Right lung (tissue), 2 donors: ENCODE measurements at regions not wholly inside any gene's neighbourhood (a gene's known extent, or its start where the extent isn't known, plus 50 kb on each side); places are given as distances from the start of the nearest gene placed in this dataset.
"Not testable (repeated sequence)": the region's sequence is repeated elsewhere in the genome, so short reads cannot be mapped to it uniquely, and the experiment has no call there.

Source experiments
- DNase-seq, 2 donors: peaks; one replicate each; pipeline ENCODE4 v3.0.0-alpha.2; 2013

DNA sequence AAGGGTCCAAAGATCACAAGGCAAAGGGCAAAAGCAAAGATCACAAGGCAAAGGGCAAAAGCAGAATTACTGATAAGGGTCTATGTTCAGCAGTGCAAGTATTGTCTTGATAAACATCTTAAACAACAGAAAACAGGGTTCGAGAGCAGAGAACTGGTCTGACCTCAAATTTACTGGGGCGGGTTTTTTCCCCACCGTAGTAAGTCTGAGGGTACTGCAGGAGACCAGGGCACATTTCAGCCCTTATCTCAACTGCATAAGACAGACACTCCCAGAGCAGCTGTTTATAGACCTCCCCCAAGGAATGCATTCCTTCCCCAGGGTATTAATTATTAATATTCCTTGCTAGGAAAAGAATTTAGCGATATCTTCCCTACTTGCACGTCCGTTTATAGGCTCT, 61.3 kb downstream of the ZNF860 start:
- not testable (repeated sequence) for DNase-seq

DNA sequence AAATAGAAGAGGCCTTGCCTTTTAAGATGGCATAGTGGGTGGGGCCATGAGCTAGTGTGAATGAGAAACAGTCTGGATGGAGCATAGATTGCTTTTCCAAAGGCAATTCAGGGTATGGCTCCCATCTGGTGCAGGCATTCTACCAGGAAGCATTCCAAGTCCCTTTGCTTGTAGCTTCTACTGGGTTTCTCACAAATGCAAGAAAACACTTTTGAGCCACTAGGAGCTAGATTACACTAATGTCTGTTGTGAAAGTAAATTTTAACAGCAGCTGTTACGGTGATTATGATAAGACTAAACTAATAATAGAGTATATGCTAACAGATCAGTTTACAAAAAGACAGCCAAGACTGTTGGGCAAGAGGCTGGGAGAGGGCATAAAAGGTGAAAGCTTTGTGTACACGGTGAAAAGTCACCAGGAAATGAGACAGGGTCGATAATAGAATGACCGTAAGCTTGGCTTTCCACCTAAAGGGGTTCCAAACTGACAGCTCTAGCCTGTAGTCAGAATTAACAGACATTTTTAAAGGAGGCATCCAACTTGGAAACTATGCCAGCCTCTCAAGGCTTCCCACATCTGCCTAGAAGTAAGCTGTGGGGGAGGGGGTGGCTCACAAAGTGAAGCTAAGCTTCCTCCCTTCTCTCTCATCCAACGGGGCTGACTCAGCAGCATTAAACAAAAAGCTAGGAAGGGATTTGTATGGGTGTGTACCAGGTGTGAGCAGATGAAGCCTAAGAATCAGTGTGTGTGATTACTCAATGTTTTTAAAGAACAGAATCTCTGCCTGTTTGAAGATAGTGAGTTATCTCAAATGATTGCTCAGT, 61.1 kb upstream of the GPD1L start:
- peak; percentile 86 to 90 for DNase-seq

DNA sequence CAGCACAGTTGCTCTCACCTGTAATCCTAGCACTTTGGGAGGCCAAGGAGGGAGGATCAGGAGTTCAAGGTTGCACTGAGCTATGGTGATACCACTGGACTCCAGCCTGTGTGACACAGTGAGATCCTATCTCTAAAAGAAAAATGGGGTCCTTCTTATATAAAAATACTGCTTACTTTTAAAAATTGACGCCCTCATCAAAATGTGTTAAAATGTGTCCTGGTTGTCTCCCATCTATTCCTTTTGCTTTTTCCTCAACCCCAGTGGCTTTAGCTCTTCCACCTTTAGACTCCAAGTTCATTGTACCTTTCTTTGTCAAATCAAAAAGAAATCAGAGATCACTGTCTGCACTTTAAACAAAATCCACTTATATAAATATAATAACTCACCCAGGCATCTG, 60.3 kb upstream of the GPD1L start:
- no peak for DNase-seq

DNA sequence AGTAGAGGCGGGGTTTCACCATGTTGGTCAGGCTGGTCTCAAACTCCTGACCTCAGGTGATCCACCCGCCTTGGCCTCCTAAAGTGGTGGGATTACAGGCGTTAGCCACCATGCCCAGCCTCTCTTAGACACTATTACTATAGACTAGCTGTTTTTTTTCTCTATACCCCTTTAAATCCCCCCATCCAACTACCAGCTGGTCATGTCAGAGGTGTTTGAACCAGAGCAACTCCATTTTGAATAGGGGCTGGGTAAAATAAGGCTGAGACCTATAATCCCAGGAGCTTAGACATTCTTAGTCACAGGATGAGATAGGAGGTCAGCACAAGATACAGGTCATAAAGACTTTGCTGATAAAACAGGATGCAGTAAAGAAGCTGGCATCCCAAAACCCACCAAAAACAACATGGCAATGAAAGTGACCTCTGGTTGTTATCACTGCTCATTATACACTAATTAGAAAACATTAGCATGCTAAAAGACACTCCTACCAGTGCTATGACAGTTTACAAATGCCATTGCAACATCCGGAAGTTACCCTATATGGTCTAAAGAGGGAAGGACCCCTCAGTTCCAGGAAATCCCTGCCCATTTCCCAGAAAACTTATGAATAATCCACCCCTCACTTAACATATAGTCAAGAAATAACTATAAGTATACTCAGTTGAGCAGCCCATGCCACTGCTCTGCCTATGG, 57.8 kb upstream of the GPD1L start:
- DNase-seq, result no peak

DNA sequence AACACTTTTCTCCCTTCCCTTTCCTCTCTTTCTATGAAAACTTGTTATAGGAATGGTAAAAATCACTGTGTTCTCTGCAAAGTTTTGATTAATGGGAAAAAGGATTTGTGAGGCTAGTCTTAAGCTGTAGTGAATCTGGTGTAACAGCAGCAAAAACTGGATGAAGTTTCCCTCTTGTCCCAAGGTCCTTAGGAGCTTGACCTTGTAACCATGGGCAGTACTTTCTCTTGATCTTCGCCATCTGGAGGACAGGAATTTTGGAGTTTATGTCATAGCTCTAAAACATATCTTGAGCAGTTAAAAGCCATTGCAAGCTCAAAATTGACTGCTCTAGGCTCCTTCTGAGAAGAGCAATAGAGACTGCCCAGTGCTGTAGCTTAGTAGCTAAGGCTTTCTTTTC, 56.5 kb upstream of the GPD1L start:
- DNase-seq, result no peak

DNA sequence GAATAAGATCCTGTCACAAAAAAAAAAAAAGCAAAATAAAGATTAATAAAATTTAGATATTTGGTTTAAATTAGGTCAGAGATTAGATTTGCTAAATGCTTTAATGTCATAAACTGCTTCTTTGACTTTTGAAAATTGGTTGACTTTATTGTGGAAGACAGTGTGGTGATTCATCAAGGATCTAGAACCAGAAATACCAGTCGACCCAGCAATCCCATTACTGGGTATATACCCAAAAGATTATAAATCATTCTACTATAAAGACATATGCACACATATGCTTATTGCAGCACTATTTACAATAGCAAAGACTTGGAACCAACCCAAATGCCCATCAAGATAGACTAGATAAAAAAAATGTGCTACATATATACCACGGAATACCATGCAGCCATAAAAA, 54.2 kb upstream of the GPD1L start:
- not testable (repeated sequence) for DNase-seq

DNA sequence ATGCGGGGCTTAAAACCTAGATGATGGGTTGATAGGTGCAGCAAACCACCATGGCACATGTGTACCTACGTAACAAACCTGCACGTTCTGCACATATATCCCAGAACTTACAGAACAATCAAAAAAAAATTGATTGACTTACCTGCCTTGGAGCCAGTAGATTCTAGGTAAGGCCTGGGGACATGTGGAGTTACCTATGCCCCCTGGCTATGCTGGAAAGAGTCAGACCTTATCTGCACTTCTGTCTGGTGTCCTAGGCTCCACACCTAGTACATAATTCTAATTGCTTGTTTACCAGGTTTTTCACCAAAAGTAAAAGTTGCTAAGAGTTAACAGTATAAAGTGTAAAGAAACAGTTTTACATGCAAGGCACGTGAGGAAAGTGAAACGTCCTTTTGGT, 53.6 kb upstream of the GPD1L start:
- DNase-seq, result not testable (repeated sequence)

DNA sequence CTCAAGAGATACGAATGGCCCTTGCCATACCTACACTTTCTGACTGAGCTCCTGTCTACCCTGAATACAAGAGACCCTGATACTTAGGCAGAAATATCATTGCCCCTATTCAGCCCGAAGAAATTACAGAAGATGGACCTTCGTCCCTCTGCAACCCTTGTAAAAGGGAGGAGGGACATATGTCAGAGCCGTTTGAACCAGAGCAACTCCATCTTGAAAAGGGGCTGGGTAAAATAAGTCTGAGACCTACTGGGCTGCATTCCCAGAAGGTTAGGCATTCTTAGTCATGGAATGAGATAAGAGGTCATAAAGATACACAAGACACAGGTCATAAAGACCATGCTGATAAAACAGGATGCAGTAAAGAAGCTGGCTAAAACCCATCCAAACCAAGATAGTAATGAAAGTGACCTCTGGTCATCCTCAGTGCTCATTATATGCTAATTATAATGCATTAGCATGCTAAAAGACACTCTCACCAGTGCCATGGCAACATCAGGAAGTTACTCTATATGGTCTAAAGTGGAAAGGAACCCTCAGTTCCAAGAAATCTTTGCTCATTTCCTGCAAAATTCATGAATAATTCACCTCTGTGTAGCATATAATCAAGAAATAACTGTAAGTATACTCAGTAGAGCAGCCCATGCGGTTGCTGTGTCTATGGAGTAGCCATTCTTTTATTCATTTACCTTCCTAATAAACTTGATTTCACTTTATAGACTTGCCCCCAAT, 49.7 kb upstream of the GPD1L start:
- DNase-seq, result no peak
